GM23248 (cell line): ENCODE measurements at regions not wholly inside any gene's neighbourhood (a gene's known extent, or its start where the extent isn't known, plus 50 kb on each side); places are given as distances from the start of the nearest gene placed in this dataset.

ENCODE experiments used
- EZH2 ChIP-seq: fragments of 200-600 bp; sonication (generic); IDR thresholded peaks from 2 replicates; pipeline ENCODE4 v1.6.1; 2018; ENCODE audit warnings: antibody characterized with exemption, mild to moderate bottlenecking; ENCODE audit not compliant: insufficient read depth, poor library complexity, severe bottlenecking
- EZH2phosphoT487 ChIP-seq: fragments of 200-600 bp; sonication (generic); IDR thresholded peaks from 2 replicates; pipeline ENCODE4 v1.6.1; 2018; ENCODE audit warnings: antibody characterized with exemption, moderate library complexity, mild to moderate bottlenecking, low read depth; ENCODE audit not compliant: insufficient read depth

GRCh38 chr5:92588876-92589275 is 992.1 kb downstream of the NR2F1-AS1 start:
- TF ChIP-seq EZH2 (no peak), EZH2phosphoT487 (no peak)
